ENCODE measurements at regions not wholly inside any gene's neighbourhood (a gene's known extent, or its start where the extent isn't known, plus 50 kb on each side); places are given as distances from the start of the nearest gene placed in this dataset.

GRCh38 chr4:160125576-160126287, 1022.9 kb downstream of the RAPGEF2 start:
- DNase-seq: peak; percentile 24

DNA sequence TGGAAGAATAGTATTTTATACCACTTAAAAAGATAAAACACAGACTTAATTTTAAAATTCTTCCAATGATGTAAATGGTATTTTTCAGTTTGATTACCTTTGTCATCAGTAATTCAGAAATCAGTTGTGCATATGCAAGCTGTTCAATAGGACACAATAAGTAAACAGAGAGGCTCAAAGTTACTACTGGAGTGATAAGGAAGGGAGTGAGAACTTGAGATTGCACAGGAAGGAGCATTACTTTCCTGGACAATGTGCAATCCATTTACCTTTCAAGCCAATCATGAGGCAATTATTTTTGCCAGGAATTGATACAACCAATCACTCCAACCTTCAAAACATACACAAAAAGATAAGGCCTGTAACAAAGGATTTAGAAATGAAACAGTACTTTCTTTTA, 1024.3 kb downstream of the RAPGEF2 start:
- no peak for DNase-seq

DNA sequence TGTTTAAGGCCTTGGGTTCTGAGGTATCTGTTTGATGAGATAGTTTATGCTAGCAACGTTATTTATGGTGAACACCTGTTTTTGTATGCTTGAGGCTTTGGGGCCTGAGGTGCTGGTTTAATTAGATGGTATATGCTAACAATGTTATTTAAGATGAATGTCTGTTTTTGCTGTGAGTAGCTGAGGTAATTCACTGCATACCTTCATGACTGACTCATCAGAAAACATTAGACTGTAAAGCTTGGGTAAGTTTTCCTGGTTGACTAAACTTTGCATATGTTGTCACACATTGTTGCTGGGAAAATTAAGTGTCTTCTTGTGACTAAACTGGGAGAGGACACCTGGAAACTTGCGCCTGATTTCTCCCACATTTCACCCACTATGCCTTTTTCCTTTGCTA, 1026.6 kb downstream of the RAPGEF2 start:
- no peak for DNase-seq

DNA sequence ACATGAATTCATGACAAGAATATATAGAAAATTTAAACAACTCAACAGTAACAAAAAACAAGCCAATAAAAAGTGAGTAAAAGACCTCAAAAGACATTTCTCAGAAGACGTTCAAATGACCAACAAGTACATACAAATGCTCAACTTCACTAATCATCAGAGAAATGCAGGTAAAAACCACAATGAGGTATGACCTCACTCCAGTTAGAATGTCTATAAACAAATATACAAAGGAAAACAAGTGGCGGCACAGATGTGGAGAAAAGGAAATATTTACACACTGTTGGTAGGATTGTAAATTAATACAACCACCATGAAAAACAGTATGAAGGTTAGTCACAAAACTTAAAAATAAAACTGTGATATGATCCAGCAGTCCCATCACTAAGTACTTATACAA, 1033.1 kb downstream of the RAPGEF2 start:
- DNase-seq: no peak

- DNase-seq: no peak
Observed at GRCh38 chr4:160141206-160141605, 1038.3 kb downstream of the RAPGEF2 start.

DNA sequence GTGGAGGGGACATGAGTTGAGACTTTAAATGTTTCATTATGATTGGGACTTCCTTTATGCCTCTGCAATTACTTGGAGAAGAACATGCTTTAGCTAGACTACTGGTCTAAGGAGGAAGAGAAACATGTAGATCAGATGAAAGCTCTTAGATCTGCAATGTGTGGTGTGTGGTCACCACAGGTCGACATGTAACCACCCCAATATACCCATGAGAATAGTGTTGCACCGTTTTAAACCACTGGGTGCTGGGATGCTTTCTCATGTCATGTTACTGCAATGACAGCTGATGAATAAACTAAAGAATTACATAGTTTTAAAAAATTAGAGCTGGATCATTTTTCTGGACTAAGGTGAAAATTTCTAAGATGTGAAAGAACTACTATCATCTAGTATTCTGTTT, 1039.7 kb downstream of the RAPGEF2 start:
- peak; percentile 28 for DNase-seq

- peak; percentile 30 for DNase-seq
Observed at GRCh38 chr4:160143574-160143973, 1040.7 kb downstream of the RAPGEF2 start.

GRCh38 chr4:160159457-160159856, 1056.6 kb downstream of the RAPGEF2 start:
- no peak for DNase-seq

GRCh38 chr4:160161026-160161425, 1058.1 kb downstream of the RAPGEF2 start:
- no peak for DNase-seq

DNA sequence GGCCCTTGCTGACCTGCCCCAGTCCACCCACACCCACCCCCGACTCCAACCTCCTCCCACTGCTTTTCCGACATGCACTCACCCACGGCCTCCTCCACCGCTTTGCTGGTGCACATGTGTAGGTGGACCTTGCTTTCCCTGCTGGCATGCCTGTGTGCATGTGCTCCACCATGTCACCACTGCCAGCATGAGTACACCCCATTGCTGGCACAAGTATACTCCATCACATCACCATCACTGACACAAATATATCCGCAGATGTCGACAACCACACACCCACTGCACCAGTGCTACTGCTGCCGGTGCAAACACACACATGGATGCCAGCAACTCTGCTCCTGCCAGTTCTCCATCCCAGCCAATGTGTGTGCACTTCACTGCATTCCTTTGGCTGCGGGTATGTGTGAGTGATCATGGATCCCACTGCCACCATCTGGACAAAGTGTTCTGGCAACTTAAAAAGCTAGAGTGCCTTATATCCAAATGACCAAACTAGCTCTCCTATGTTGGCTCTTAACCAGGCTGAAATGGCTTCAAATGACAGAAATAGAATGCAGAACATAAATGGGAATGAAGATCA, 1072.3 kb downstream of the RAPGEF2 start:
- DNase-seq: peak; percentile 26

GRCh38 chr4:160180211-160180610, 1077.3 kb downstream of the RAPGEF2 start:
- DNase-seq: no peak

- DNase-seq: no peak
Observed at GRCh38 chr4:160182727-160183126, 1079.8 kb downstream of the RAPGEF2 start.

- no peak for DNase-seq
Observed at GRCh38 chr4:160184884-160185283, 1082.0 kb downstream of the RAPGEF2 start.

DNA sequence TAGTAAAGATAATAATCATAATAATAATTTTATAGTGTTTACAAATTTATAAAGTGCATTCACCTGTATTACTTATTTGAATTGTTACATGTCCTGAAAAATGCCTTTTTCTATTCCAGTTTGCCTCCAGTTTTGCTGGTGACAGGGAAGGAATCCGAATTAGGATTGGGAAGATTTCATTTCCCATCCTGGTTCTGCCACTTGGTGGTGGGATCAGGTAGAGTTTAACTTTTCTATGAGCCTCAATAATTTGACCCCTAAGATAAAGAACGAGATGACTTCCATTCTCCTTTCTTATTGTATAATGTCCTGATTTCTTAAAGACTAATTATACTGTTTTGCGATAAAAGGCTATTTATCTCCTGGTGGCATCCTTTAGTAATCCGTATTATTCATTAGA, 1090.9 kb downstream of the RAPGEF2 start:
- DNase-seq: no peak

DNA sequence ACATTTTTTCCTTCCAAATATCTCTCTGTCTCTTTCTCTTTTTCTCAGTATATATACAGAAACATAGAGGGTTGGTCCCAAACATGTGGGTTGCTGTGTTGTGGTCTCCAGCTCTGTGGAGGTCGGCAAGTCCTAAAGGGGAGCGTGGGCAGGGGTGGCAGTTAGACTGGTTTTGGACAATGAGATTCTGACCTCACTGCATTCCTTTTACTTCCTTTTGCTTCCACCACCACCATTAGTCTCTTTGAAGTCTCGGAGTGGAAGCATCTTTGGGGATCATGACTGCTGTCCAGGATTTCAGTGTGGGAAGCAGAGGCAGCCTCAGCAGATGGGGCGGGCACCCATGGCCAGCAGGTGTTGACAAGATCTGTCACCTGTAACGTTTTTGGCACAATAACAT, 1091.8 kb downstream of the RAPGEF2 start:
- DNase-seq: no peak

- DNase-seq: peak; percentile 65
Observed at GRCh38 chr4:160202802-160203201, 1099.9 kb downstream of the RAPGEF2 start.

DNA sequence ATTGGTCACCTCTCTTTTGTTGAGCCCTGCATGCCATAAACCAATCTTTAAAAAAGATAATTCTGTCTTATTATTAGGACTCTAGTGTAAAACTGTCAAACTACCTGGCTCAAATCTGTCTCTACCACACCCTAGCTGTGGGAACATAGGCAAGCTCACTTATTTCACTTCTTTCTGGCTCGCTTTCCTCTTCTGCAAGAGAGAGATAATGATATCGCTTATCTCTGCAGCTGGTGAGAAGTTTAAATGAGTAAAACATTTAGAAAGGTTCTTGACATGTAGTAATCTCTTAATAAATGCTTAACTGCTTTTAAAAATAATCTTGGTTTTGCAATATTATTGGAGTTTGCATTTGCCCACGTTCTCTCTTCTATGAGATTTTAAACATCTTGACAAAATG, 1109.2 kb downstream of the RAPGEF2 start:
- peak; percentile 74 for DNase-seq

- peak; percentile 23 for DNase-seq
Observed at GRCh38 chr4:160213366-160213765, 1110.5 kb downstream of the RAPGEF2 start.

- DNase-seq: no peak
Observed at GRCh38 chr4:160217352-160217751, 1114.5 kb downstream of the RAPGEF2 start.

DNA sequence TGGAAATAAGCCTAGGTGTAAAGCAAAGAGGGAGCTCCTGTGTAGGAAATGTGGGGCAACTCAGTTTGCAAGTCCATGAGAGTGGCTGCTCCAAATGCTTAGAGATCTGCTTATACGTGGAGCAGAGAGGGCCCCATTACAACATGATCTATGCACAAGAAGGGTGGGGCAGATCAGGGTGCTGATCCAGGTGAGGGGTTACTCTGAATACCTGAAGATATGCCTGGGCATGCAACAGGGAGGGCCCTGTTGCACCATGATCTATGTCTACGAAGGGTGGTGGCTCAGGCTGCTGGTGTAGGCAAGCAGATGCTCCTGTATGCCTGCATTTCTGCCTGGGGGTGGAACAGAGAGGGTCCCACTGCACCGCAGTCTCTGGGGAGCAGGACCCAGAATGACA, 1121.2 kb downstream of the RAPGEF2 start:
- DNase-seq: no peak

DNA sequence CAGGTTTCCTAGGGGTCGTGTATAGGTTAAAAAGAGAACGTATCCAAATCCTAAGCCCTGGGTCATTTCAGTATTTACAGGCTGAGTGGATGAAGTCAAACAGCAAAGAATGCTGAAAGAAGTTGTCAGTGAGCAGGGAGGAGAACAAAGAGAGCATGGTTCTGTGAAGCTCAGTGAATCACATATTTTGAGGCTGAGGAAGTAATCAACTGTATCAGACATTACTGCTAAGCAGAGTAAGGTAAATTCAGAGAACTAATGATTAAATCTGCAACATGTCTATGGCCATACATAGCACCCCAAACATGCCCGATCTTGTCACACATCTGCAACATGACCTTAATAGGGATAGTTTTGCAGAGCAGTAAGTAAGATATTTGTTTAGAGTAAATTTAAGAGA, 1130.3 kb downstream of the RAPGEF2 start:
- no peak for DNase-seq

DNA sequence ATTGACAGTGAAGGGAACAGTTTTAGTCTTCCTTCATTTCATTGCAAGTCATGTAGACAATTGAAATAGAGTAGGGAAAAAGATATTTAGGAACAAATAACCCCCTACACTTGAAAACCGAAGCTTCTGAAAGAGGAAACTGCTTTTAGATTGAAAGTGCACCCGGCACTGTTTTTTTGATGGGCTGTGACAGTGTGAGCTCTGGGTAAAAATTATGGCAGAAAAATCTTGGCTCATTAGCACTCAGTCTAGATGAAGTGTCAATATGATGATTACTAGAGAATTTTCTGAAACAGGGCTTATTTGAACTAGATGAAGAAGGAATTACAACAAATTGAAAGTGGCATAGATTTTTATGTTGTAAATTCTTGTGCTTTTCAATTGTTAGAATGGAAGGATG, 1132.4 kb downstream of the RAPGEF2 start:
- peak; percentile 60 for DNase-seq

DNA sequence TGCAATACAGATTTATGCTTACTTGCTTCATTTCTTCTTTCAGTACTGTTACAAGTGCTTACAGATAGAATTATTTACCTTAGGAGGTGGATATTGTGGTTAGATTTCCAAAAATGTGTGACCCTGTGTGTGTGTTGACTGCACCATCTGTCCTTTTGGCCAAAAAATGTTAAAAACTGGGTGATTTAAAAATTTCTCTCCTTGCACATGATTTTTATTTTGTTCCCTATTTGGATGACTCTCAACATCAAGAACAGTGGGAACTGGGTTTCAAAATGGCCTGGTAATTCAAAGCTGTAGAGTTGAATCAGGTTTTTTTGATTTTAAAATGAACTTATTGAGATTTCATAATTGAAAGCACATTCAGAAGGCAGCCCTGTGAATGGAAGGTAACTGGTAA, 1132.9 kb downstream of the RAPGEF2 start:
- no peak for DNase-seq

GRCh38 chr4:160238790-160239189, 1135.9 kb downstream of the RAPGEF2 start:
- DNase-seq: peak; percentile 70

DNA sequence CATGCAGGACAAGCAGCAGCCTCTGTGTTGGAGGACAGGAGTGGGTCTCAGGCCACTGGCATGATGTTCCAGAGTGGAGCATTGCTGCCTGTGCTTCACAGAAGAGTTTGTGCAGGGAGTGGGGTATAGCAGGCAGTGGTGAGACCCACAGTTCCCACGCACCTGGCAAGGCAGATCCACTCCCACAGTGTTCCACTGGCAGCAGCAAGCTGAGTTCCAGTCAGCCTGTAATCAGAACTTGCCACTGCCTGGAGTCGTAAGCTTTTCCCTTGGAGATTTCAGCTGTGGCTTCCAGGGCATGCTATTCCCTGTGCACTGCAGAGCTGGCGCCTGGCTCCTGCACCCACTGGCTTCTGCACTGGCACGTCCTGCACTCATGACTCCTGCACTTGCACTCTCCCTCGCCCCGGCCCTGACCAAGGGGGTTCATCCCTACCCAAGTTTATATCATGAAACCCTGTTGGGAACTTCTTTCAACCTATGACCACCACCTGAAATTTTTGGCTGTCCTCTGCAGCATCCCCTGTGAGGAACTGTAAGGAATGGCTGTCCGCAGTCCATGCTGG, 1144.3 kb downstream of the RAPGEF2 start:
- no peak for DNase-seq

Measured in OCI-M1 (cell line).